ENCODE measurements at regions not wholly inside any gene's neighbourhood (a gene's known extent, or its start where the extent isn't known, plus 50 kb on each side); places are given as distances from the start of the nearest gene placed in this dataset.

DNA sequence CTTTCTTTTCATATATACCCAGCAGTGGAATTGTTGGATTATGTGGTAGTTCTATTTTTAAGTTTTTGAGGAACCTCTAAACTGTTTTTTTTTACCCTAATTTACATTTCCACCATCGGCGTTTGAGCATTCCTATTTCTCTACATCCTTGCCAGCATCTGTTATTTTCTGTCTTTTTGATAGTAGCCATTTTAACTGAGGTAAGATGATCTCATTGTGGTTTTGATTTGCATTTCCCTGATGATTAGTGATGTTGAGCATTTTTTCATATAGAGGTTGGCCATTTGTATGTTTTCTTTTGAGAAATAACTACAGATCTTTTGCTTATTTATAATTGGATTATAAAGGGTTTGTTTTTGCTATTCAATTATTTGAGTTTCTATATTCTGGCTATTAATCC, 71.7 kb upstream of the TNC start:
- Mint-ChIP-seq H3K4me3 (ENCODE audit: unreplicated experiment) (no peak overlapping the region), H3K4me1 (ENCODE audit: low read depth, unreplicated experiment) (peaks cover 9% of the 10 kb centered on the region), H3K36me3 (ENCODE audit: unreplicated experiment) (no peaks in the 10 kb centered on the region), H3K9me3 (ENCODE audit: unreplicated experiment) (no peaks in the 10 kb centered on the region), H3K27ac (ENCODE audit: unreplicated experiment) (no peak overlapping the region), H3K27me3 (ENCODE audit: unreplicated experiment) (peaks cover 1% of the 10 kb centered on the region)
- DNase-seq: no peak
- TF ChIP-seq, protein P1, sequence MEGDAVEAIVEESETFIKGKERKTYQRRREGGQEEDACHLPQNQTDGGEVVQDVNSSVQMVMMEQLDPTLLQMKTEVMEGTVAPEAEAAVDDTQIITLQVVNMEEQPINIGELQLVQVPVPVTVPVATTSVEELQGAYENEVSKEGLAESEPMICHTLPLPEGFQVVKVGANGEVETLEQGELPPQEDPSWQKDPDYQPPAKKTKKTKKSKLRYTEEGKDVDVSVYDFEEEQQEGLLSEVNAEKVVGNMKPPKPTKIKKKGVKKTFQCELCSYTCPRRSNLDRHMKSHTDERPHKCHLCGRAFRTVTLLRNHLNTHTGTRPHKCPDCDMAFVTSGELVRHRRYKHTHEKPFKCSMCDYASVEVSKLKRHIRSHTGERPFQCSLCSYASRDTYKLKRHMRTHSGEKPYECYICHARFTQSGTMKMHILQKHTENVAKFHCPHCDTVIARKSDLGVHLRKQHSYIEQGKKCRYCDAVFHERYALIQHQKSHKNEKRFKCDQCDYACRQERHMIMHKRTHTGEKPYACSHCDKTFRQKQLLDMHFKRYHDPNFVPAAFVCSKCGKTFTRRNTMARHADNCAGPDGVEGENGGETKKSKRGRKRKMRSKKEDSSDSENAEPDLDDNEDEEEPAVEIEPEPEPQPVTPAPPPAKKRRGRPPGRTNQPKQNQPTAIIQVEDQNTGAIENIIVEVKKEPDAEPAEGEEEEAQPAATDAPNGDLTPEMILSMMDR (IDR thresholded peaks at IDR 0.05; ENCODE audit: partially characterized antibody, unreplicated experiment): no peak

DNA sequence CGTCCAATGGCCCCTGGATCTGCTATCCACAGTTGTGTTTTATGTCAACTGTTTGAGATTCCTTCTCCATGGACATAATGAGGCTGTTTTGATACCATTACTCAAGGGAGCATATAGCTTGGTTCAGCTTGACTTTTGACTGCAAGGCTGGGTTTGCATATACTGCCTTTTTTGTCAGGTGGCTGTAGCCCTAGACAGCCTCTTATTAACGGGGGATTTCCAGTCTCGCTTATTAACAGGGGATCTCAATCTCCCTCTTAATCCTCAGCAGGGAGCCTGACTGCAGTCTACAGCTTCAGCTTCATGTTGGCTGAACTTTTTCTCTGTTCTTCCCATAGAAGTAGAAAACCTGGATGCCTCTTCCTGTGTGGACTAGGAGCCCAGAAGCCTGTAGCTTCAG, 73.7 kb upstream of the TNC start:
- TF ChIP-seq, protein P1 (IDR thresholded peaks at IDR 0.05; ENCODE audit: partially characterized antibody, unreplicated experiment): no peak
- Mint-ChIP-seq H3K27ac (ENCODE audit: unreplicated experiment) (no peak overlapping the region), H3K36me3 (ENCODE audit: unreplicated experiment) (no peaks in the 10 kb centered on the region), H3K4me1 (ENCODE audit: low read depth, unreplicated experiment) (peaks cover 9% of the 10 kb centered on the region), H3K9me3 (ENCODE audit: unreplicated experiment) (no peaks in the 10 kb centered on the region), H3K27me3 (ENCODE audit: unreplicated experiment) (peaks cover 1% of the 10 kb centered on the region), H3K4me3 (ENCODE audit: unreplicated experiment) (no peak overlapping the region)
- DNase-seq: no peak

- Mint-ChIP-seq H3K4me3 (ENCODE audit: unreplicated experiment) (no peak overlapping the region), H3K27ac (ENCODE audit: unreplicated experiment) (no peak overlapping the region), H3K36me3 (ENCODE audit: unreplicated experiment) (no peaks in the 10 kb centered on the region), H3K9me3 (ENCODE audit: unreplicated experiment) (no peaks in the 10 kb centered on the region), H3K4me1 (ENCODE audit: low read depth, unreplicated experiment) (peaks cover 9% of the 10 kb centered on the region), H3K27me3 (ENCODE audit: unreplicated experiment) (peaks cover 1% of the 10 kb centered on the region)
- TF ChIP-seq, protein P1 (IDR thresholded peaks at IDR 0.05; ENCODE audit: partially characterized antibody, unreplicated experiment): no peak
- DNase-seq: no peak
Observed at GRCh38 chr9:115192280-115192679, 74.3 kb upstream of the TNC start.

- DNase-seq: no peak
- no peak overlapping the region for H3K4me3 Mint-ChIP-seq (ENCODE audit: unreplicated experiment)
- peaks cover 1% of the 10 kb centered on the region for H3K27me3 Mint-ChIP-seq (ENCODE audit: unreplicated experiment)
- H3K9me3 Mint-ChIP-seq (ENCODE audit: unreplicated experiment): no peaks in the 10 kb centered on the region
- H3K4me1 Mint-ChIP-seq (ENCODE audit: low read depth, unreplicated experiment): peaks cover 9% of the 10 kb centered on the region
- no peak overlapping the region for H3K27ac Mint-ChIP-seq (ENCODE audit: unreplicated experiment)
- no peaks in the 10 kb centered on the region for H3K36me3 Mint-ChIP-seq (ENCODE audit: unreplicated experiment)
- TF ChIP-seq, protein P1 (IDR thresholded peaks at IDR 0.05; ENCODE audit: partially characterized antibody, unreplicated experiment): no peak
Observed at GRCh38 chr9:115192835-115193525, 75.0 kb upstream of the TNC start.

DNA sequence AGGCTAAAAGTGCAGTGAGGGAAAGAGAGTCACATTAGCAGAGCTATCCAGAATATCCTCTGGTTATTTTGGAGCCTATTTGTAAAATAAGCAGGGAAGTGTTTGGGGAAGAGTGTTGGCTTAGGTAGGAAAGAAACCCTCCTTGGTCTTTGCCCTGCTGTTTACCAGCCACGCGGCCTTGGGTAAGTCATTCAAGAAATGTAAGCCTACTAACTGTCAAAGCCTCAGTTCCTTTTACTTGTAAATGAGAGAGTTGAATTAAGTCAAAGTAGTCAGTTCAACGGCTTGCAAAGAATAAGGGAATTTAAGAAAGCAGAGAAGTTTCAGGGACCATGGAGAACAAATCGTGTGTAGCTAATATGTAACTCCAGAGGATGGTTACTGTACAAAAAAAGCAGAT, 75.8 kb upstream of the TNC start:
- H3K9me3 Mint-ChIP-seq (ENCODE audit: unreplicated experiment): no peaks in the 10 kb centered on the region
- H3K4me3 Mint-ChIP-seq (ENCODE audit: unreplicated experiment): no peak overlapping the region
- peaks cover 1% of the 10 kb centered on the region for H3K27me3 Mint-ChIP-seq (ENCODE audit: unreplicated experiment)
- no peak overlapping the region for H3K27ac Mint-ChIP-seq (ENCODE audit: unreplicated experiment)
- no peaks in the 10 kb centered on the region for H3K36me3 Mint-ChIP-seq (ENCODE audit: unreplicated experiment)
- TF ChIP-seq, protein P1 (IDR thresholded peaks at IDR 0.05; ENCODE audit: partially characterized antibody, unreplicated experiment): no peak
- peaks cover 9% of the 10 kb centered on the region for H3K4me1 Mint-ChIP-seq (ENCODE audit: low read depth, unreplicated experiment)
- DNase-seq: no peak

Data from glutamatergic neuron (in vitro differentiated cells).